Epithelial cell of proximal tubule (primary cell): ENCODE measurements at regions not wholly inside any gene's neighbourhood (a gene's known extent, or its start where the extent isn't known, plus 50 kb on each side); places are given as distances from the start of the nearest gene placed in this dataset.
"Not testable (repeated sequence)": the region's sequence is repeated elsewhere in the genome, so short reads cannot be mapped to it uniquely, and the experiment has no call there.

Source experiments
- DNase-seq: peaks from one replicate; pipeline ENCODE4 v3.0.0-alpha.2; 2011; ENCODE audit warnings: low read depth
- H3K4me3 ChIP-seq: 2 replicates; pipeline ENCODE4 v1.5.1; 2011; ENCODE audit warnings: low read depth, mild to moderate bottlenecking, low read length
- CTCF ChIP-seq: conservative IDR thresholded peaks from 2 replicates; pipeline ENCODE4 v1.5.1; 2012; ENCODE audit warnings: low read depth, mild to moderate bottlenecking, low read length

DNA sequence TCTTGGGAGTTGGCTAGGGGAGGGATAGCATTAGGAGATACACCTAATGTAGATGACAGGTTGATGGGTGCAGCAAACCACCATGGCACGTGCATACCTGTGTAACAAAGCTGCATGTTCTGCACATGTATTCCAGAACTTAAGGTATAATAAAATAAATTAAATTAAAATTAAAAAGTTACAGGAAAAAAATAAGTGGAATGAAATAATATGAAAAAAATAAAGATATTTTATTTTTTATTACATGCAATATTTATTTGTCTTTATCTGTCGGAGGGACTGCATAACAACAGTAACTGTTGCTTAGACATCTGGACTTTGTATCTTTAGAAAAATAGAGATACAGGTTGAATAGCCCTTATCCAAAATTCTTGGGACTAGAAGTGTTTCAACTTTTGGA lies 597.4 kb upstream of the CCDC179 start:
- TF ChIP-seq CTCF, result no peak
- DNase-seq, result no peak
- no peak overlapping the region for H3K4me3 ChIP-seq

- H3K4me3 ChIP-seq, result no peak overlapping the region
- DNase-seq, result no peak
- TF ChIP-seq CTCF, result no peak
These were observed 611.6 kb upstream of the CCDC179 start for GRCh38 chr11:23471878-23472277.

DNA sequence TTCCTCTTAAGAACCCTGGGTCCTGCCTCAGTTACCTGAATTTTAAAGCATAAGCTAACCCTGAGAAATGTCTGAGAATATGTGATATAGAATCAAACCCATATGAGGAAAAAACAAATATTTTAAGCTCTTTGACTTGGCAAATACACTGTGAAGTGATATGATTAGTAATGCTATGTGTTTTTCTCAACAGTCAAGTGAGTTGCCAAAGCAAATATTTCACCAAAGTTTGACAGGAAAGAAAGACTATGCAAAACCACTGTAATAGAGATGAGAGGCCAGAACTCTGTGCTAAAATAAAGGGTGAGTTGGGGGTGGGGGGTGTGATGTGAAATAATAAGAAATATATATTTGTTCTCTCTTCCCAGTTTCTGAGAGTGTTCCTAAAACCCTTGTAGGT lies 613.5 kb upstream of the CCDC179 start:
- no peak overlapping the region for H3K4me3 ChIP-seq
- TF ChIP-seq CTCF, result no peak
- DNase-seq, result no peak

- no peak overlapping the region for H3K4me3 ChIP-seq
- no peak for TF ChIP-seq CTCF
- DNase-seq, result no peak
These were observed 620.5 kb upstream of the CCDC179 start for GRCh38 chr11:23480736-23481135.

GRCh38 chr11:23484146-23484545 lies 623.9 kb upstream of the CCDC179 start:
- DNase-seq, H3K4me3 ChIP-seq: not testable (repeated sequence)

DNA sequence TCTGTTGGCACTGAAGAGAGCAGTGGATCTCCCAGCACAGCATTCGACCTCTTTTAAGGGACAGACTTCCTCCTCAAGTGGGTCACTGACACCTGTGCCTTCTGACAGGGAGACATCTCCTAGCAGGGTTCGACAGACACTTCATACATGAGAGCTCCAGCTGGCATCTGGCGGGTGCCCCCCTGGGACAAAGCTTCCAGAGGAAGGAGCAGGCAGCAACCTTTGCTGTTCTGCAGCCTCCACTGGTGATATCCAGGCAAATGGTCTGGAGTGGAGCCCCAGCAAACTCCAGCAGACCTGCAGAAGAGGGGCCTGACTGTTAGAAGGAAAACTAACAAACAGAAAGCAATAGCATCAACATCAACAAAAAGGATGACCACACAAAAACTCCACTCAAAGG lies 624.3 kb upstream of the CCDC179 start:
- H3K4me3 ChIP-seq, DNase-seq: not testable (repeated sequence)

DNA sequence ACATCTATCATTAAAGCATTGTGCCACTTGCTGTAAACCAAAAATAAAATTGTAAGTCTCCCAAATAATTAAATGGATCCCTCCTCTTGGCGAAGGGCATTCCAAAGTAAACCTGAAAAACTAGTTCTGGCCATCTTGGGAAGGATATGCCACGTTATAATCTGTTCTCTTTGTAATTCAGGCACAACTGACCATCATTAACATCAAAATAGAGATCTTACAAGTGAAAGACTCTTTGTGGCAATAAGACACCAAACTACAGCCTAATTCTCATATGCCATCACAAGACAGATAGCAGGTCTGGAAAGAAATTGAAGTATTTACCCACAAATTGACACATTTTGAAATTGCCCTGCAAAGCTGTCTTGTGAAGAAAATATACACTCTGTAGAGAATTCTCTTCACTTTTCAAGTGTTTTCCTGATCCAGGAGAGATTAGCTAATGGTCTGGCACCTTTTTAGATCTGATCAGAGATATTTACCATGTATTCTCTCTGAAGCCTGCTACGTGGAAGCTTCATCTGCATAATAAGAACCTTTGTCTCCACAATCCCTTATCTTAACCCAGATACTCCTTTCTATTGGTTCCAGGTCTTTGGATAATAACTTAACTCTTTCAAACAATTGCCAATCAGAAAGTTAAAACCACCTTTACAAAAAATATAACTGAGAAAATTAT lies 630.4 kb upstream of the CCDC179 start:
- no peak for TF ChIP-seq CTCF
- DNase-seq, result no peak
- no peak overlapping the region for H3K4me3 ChIP-seq

- TF ChIP-seq CTCF, result no peak
- DNase-seq, result no peak
- H3K4me3 ChIP-seq, result no peak overlapping the region
These were observed 634.7 kb upstream of the CCDC179 start for GRCh38 chr11:23494981-23495380.
